GM18502 (cell line): ENCODE measurements at regions not wholly inside any gene's neighbourhood (a gene's known extent, or its start where the extent isn't known, plus 50 kb on each side); places are given as distances from the start of the nearest gene placed in this dataset.
A peak's percentile ranks its signal among the peaks of the same experiment; 100 is the strongest.

Experiments used
- ATAC-seq: cut with Tn5 transposase; IDR thresholded peaks from one replicate; pipeline ENCODE4 v1.9.1; 2021; ENCODE audit warnings: mild to moderate bottlenecking; ENCODE audit not compliant: unreplicated experiment, poor library complexity

GRCh38 chr12:58347188-58347587 lies 405.8 kb downstream of the ATP23 start:
- ATAC-seq: no peak

- no peak for ATAC-seq
These were observed 406.3 kb downstream of the ATP23 start for GRCh38 chr12:58347691-58348090.

GRCh38 chr12:58349161-58349560 lies 407.8 kb downstream of the ATP23 start:
- no peak for ATAC-seq

- ATAC-seq: no peak
These were observed 415.4 kb downstream of the ATP23 start for GRCh38 chr12:58356794-58357193.

GRCh38 chr12:58357511-58357910 lies 416.1 kb downstream of the ATP23 start:
- ATAC-seq: no peak

GRCh38 chr12:58358369-58358768 lies 417.0 kb downstream of the ATP23 start:
- ATAC-seq: no peak

- no peak for ATAC-seq
These were observed 417.7 kb downstream of the ATP23 start for GRCh38 chr12:58359084-58359483.

GRCh38 chr12:58361056-58361455 lies 419.7 kb downstream of the ATP23 start:
- no peak for ATAC-seq

- no peak for ATAC-seq
These were observed 422.6 kb downstream of the ATP23 start for GRCh38 chr12:58363971-58364370.

- ATAC-seq: no peak
These were observed 423.2 kb downstream of the ATP23 start for GRCh38 chr12:58364389-58365086.

GRCh38 chr12:58365087-58365390 lies 423.7 kb downstream of the ATP23 start:
- ATAC-seq: no peak

- ATAC-seq: no peak
These were observed 425.7 kb downstream of the ATP23 start for GRCh38 chr12:58367041-58367440.

- ATAC-seq: no peak
These were observed 426.6 kb downstream of the ATP23 start for GRCh38 chr12:58368001-58368400.

- ATAC-seq: no peak
These were observed 428.2 kb downstream of the ATP23 start for GRCh38 chr12:58369576-58369975.

- peak; percentile 96 for ATAC-seq
These were observed 430.9 kb downstream of the ATP23 start for GRCh38 chr12:58372298-58372697.

- ATAC-seq: no peak
These were observed 436.7 kb downstream of the ATP23 start for GRCh38 chr12:58378028-58378427.

- ATAC-seq: no peak
These were observed 440.2 kb downstream of the ATP23 start for GRCh38 chr12:58381546-58381945.

GRCh38 chr12:58384196-58384595 lies 442.8 kb downstream of the ATP23 start:
- no peak for ATAC-seq

- ATAC-seq: no peak
These were observed 444.8 kb downstream of the ATP23 start for GRCh38 chr12:58386136-58386535.

- ATAC-seq: no peak
These were observed 445.8 kb downstream of the ATP23 start for GRCh38 chr12:58387199-58387598.

- ATAC-seq: no peak
These were observed 446.9 kb downstream of the ATP23 start for GRCh38 chr12:58388261-58388660.

GRCh38 chr12:58393152-58393551 lies 451.8 kb downstream of the ATP23 start:
- no peak for ATAC-seq

GRCh38 chr12:58395056-58395455 lies 453.7 kb downstream of the ATP23 start:
- no peak for ATAC-seq
